GM18507 (cell line): ENCODE measurements at regions not wholly inside any gene's neighbourhood (a gene's known extent, or its start where the extent isn't known, plus 50 kb on each side); places are given as distances from the start of the nearest gene placed in this dataset.
"Not testable (repeated sequence)": the region's sequence is repeated elsewhere in the genome, so short reads cannot be mapped to it uniquely, and the experiment has no call there.

ENCODE experiments used
- DNase-seq: peaks from one replicate; pipeline ENCODE4 v3.0.0; 2011; ENCODE audit warnings: low read depth; ENCODE audit not compliant: insufficient read length; ENCODE audit errors: extremely low spot score
- FAIRE-seq: peaks from 2 replicates; lab custom pipeline; 2011; peaks lifted over from hg19 to GRCh38; lab: Jason Lieb, UNC

GRCh38 chr11:90318651-90319050 lies 95.8 kb upstream of the CHORDC1 start:
- FAIRE-seq (no peak), DNase-seq (no peak)

GRCh38 chr11:90310210-90310609 lies 87.4 kb upstream of the CHORDC1 start:
- DNase-seq (no peak), FAIRE-seq (no peak)

DNA sequence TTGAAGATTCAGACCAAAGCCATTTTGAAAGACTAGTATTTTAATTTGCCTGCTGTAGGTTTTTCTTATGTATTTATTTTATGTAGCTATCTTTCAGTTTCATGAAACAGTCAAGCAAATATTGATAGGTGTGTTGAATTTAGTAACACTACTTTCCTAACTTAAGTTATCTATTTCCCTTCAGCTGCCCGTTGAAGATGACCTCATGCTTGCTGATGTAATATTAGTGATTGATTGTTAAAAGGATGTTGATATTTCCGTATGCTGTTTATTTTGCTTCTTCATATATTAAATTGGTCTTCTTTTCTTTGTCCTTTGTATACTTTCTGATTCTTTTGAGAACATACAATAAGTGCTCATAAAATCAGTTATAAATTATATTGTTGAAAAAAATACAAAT lies 86.8 kb upstream of the CHORDC1 start:
- no peak for DNase-seq
- no peak for FAIRE-seq

- DNase-seq (no peak), FAIRE-seq (no peak)
Measured at GRCh38 chr11:90294526-90294925, 71.7 kb upstream of the CHORDC1 start.

- no peak for FAIRE-seq
- DNase-seq, result no peak
Measured at GRCh38 chr11:90294091-90294490, 71.2 kb upstream of the CHORDC1 start.

DNA sequence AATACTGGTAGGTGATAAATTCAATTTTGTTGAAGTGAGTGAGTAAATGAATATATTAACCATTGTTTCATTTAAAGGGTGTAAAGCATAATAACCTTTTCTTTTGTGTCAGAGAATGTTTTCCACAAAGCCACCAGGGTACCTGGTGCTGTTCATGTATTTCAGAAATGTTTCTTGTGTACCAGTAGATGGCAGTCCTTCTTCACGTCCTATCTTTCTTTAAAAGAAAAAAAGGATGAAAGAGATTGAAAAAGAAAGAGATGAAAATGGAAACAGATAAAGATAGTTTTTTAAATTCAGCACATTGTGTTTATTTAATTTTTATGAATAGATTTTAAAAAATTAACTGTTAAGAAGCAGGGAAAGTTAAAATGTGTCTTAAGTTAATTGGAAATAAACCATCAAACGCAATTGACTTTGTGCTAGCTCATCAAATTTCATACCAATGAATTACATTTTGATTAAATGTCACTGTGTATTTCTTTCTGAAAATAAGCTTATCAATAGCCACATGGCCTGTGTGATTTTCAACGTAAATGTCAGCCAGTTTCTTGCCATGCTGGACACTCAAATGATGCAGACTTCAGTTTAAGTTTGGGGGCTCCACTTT lies 65.5 kb upstream of the CHORDC1 start:
- DNase-seq (no peak), FAIRE-seq (no peak)

DNA sequence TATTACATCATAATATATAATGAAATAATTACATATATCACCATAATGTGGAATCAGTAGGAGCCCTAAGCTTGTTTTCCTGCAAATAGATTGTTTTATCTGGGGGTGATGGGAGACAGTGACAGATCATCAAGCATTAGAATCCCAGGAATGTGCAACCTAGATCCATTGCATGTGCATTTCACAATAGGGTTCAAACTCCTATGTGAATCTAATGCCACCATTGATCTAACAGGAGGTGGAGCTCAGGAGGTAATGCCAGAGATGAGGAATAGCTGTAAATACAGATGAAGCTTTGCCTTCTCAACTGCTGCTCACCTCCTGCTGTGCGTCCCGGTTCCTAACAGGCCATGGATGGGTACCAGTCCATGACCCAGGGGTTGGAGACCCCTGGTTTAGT lies 63.8 kb upstream of the CHORDC1 start:
- DNase-seq (no peak), FAIRE-seq (no peak)

- DNase-seq, result no peak
- no peak for FAIRE-seq
Measured at GRCh38 chr11:90284171-90284570, 61.3 kb upstream of the CHORDC1 start.

DNA sequence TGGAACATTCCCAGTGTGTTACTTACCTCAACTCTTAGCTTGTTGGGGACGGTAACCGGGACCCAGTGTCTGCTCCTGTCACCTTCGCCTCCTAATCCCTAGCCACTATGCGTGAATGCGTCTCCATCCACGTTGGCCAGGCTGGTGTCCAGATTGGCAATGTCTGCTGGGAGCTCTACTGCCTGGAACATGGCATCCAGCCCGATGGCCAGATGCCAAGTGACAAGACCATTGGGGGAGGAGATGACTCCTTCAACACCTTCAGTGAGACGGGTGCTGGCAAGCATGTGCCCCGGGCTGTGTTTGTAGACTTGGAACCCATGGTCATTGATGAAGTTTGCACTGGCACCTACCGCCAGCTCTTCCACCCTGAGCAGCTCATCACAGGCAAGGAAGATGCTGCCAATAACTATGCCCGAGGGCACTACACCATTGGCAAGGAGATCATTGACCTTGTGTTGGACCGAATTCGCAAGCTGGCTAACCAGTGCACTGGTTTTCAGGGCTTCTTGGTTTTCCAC lies 59.8 kb upstream of the CHORDC1 start:
- not testable (repeated sequence) for DNase-seq, FAIRE-seq

DNA sequence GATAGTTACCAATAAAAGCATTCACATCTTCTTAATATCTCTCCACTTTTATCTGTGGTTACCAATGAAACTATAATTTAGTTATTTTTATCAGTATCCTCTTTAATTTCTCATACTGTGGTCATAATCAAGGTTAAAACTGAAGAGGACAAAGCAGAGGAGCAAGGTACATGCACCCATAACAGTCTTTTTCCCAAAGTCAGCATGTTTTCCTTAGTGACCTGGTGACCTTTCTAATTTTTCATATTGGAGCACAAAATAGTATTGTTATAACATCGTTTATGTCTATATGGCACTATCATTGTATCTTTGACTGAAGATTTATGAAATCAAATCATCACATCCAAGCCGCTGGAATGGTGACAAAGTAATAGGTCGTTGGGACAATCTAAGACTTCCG lies 51.5 kb upstream of the CHORDC1 start:
- DNase-seq (no peak), FAIRE-seq (no peak)
